ENCODE measurements at regions not wholly inside any gene's neighbourhood (a gene's known extent, or its start where the extent isn't known, plus 50 kb on each side); places are given as distances from the start of the nearest gene placed in this dataset.

DNA sequence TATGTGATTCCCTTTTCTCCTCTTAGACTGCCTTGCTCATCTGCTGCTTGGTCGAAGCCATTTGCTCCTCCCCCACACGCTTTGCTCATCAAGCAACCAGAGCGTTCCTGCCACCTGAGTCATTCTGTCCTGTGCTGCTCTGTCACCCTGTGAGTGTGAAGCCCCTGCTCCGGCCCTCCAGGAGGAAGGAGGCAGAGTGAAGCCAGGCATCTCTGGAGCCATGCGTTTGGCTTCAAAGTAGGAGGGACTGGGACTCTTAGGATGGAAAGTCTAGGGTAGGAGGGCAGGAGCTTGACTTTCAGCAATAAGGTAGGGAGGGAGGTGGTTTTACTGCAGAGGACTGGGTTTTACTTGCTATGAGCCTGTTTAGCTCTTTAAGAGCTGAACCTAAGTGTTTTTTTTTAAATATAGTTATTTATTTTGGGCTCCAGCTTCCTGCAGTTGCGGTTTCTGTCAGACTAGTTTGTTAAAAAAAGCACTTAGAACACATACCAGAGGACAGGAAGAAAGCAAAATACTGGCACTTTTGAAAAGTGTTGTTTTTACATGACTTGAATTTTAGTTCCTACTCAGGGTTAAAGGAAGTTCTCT lies 63.6 kb downstream of the SPINK2 start:
- peak; percentile 53 to 74 (median 61) for DNase-seq (ENCODE audit: low read depth in 3 of 3)

- no peak for DNase-seq (ENCODE audit: low read depth in 3 of 3)
Observed at GRCh38 chr4:56757261-56757746, 64.2 kb downstream of the SPINK2 start.

- no peak for DNase-seq (ENCODE audit: low read depth in 3 of 3)
Observed at GRCh38 chr4:56755901-56756300, 65.6 kb downstream of the SPINK2 start.

GRCh38 chr4:56752985-56753384 lies 68.5 kb downstream of the SPINK2 start:
- no peak for DNase-seq (ENCODE audit: low read depth in 3 of 3)

DNA sequence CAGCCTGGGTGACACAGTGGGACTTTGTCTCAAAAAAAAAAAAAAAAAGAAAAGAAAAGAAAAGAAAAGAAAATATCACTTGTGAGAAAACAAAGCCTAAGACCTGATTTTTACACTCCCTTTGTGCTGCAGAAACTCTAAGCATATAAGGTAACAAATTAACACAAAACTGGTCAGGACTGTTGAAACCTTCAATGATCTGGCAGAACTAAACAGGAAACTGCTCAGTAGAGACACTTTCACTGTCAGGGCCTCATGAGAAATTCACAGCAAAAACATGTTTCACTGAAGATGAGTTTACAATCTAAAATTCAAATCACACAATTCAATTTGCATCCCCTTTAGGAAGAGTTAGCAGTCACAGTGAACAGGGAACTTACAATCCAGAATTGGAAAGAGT lies 69.1 kb upstream of the HOPX start:
- no peak for DNase-seq (ENCODE audit: low read depth in 3 of 3)

DNA sequence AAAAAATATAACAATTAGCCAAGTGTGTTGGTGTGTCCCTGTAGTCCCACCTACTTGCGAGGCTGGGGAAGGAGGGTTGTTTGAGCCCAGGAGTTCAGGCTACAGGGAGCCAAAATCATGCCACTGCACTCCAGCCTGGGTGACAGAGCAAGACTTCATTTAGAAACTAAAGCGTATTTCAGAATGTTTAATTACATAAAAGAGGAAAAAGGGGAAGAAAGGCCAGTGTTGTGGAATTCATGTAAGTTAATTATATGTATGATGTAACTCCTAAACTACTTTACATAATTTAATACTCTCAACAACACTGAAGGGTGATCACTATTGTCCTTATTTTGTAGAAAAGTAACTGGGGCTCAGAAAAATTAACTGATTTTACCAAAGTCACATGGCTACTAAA lies 67.2 kb upstream of the HOPX start:
- DNase-seq (ENCODE audit: low read depth in 3 of 3) = no peak

- no peak for DNase-seq (ENCODE audit: low read depth in 3 of 3)
Observed at GRCh38 chr4:56746639-56747038, 65.5 kb upstream of the HOPX start.

DNA sequence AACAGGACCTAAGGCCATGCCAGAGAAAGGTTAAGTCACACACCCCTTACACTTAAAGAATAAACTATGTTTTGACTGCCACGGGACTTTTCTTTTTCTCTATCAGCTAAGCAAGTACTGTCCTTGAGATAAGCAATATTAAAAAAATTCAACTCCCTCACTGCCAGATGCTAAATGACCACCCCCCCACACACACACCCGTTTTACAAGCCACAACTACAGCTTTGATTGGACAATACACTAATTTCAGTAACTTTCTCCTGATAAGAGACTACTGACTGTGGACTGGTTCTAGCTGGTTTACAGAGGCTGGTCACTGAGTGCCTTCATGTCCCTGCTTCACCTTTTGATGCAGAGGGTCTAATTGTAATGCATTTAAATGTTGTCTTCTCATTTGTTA lies 63.9 kb upstream of the HOPX start:
- no peak for DNase-seq (ENCODE audit: low read depth in 3 of 3)

DNA sequence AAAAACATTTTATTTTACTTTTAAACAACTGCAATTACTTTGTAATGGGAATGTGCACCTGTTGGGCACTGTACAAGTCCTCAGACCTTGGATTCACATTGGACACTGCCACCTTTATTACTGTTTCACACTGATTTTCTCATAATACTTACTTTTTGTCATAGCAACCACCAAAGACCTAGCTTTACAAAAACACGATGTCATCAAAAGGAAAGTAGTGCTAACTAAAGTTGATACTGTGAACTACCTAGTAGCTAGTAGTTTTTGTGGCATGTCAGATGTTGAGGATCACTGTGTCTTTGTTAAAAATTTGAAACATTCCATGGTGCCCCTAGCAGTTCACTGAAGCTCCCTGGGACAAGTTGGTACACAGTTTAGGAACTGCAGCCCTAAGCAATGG lies 62.9 kb upstream of the HOPX start:
- DNase-seq (ENCODE audit: low read depth in 3 of 3) = no peak

GRCh38 chr4:56743550-56743949 lies 62.5 kb upstream of the HOPX start:
- DNase-seq (ENCODE audit: low read depth in 3 of 3) = no peak

DNA sequence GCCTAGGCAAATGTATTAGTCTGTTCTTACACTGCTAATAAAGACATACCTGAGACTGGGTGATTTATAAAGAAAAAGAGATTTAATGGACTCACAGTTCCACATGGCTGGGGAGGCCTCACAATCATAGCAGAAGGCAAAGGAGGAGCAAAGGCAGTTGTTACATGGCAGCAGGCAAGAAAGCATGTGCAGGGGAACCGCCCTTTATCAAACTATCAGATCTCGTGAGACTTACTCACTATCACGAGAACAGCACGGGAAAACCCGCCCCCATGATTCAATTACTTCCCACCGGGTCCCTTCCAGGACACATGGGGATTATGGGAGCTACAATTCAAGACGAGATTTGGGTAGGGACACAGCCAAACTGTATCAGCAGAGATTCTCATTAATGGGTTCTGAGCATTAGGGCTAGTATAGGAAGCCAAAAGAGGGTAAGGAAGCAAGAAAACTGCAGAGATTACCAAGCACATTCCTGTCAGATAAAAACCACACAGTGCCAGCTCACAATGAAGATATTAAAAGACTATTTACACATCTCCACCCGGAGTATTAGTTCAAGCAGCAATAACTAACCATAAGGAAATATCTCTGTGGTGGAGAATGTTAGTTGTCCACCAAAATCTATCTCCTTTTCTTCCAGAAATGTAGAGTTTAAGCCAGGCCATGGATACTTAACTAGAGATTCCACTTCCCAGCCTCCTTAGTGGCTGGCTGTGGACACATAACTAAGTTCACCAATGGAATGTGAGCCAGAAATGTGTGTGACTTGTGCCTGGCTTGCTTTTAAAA lies 61.2 kb upstream of the HOPX start:
- no peak for DNase-seq (ENCODE audit: low read depth in 3 of 3)

- no peak for DNase-seq (ENCODE audit: low read depth in 3 of 3)
Observed at GRCh38 chr4:56741595-56741994, 60.5 kb upstream of the HOPX start.

DNA sequence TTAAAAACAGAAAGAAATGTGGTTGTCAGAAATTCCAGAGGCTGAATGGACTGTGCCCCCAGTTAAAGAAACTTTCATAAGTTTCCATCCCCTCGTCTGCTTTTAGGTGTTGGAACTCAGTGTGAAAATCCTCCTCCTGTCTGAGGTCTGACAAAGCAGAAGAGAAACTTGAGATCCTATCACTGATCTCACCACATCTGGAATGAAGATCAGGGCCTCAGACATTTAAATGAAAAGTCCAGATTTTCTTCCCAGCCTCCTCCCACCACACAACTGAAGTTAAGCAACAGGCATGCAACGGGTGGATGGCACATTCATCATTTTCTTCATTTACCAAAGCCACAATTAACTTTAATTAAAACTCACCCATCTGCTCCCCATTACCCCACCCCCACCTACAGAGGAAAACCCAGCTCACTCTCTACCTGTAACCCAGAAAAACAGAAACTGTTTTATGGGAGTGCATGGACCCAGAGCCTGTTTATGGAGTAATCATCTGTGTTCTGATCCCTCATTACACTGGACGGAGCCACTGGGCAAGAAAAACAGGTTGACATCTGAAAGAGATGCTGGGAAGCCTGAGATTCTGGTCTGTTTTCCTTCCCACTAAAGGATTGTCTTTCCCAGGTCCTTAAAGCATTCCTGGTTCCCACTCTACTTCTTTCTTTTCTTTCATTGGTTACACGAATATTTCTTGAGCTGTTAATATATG lies 58.1 kb upstream of the HOPX start:
- DNase-seq (ENCODE audit: low read depth in 3 of 3) = no peak

DNA sequence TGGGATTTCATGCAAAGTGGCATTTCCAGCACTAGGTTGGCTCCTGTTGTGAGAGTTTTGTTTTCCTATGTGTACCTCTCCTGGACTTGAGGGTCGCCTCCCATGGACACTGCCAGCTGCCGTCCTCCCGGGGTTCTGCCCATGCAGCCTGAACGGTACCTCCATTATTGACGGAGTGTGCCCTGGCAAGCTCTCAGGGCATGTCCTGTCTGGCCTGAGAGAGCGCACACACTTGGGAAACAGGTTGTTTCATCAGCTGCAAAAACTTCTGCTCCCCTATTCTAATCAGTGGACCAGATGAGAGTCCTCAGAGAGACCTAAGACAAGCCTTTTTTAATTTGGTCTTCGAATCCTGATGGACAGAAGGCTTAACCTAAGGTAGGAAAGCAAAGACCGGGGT lies 56.6 kb upstream of the HOPX start:
- no peak for DNase-seq (ENCODE audit: low read depth in 3 of 3)

DNA sequence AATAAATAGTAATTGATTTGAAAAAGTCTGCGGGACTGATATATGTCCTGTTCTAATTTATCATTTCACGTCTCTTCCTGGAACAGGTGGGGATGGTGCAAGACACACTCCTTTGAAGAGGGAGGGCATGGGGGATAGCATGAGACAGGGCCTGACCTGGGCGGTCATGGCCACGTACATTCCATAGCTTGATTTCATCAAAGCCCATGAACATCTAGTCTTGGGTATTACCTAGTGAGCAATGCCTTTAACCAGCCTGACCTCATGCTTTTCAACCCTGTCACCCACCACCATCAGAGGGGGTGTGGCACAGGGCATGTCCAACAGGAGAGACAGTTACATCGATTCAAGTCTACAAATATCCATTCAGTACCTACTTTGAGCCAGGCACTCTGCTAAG lies 52.3 kb upstream of the HOPX start:
- DNase-seq (ENCODE audit: low read depth in 3 of 3) = no peak

DNA sequence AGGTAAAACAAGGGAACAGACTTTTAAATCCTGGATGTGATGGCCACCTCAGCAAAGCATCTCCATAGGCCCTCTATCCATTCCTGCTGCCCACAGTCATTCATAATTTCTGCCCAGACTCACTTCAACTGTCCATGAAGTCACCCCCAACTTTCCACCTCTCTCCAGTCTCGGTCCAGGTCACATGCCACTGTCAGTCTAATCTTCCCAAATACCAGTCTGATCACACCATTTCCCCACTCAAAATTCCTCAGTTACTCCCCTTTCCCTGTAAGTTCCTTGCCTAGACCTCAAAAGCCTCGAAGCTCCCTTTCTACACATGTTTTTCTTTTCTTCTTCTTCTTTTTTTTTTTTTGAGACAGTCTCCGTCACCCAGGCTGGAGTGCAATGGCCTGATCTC lies 51.2 kb upstream of the HOPX start:
- DNase-seq (ENCODE audit: low read depth in 3 of 3) = no peak

DNA sequence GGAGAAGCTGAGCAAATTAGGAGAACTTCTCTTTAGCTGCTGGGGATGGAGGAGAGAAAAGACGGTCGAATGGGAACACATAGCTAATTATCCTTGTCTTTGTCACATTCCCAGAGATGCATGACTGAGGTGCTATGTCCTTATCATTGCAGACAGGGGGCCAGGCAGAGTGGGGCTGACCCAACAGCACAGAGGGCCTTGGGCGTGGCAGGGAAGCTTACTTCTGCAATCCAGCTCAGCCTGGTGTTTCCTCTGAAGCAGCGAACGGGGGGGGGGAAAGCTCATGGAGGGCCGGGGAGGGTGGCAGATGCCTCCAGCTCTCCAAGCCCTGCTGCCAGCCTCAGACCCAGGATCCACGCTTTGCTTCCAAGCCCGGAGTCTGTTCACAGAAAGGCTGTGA lies 50.8 kb upstream of the HOPX start:
- no peak for DNase-seq (ENCODE audit: low read depth in 3 of 3)
